ENCODE measurements at regions not wholly inside any gene's neighbourhood (a gene's known extent, or its start where the extent isn't known, plus 50 kb on each side); places are given as distances from the start of the nearest gene placed in this dataset.
"Not testable (repeated sequence)": the region's sequence is repeated elsewhere in the genome, so short reads cannot be mapped to it uniquely, and the experiment has no call there.

DNA sequence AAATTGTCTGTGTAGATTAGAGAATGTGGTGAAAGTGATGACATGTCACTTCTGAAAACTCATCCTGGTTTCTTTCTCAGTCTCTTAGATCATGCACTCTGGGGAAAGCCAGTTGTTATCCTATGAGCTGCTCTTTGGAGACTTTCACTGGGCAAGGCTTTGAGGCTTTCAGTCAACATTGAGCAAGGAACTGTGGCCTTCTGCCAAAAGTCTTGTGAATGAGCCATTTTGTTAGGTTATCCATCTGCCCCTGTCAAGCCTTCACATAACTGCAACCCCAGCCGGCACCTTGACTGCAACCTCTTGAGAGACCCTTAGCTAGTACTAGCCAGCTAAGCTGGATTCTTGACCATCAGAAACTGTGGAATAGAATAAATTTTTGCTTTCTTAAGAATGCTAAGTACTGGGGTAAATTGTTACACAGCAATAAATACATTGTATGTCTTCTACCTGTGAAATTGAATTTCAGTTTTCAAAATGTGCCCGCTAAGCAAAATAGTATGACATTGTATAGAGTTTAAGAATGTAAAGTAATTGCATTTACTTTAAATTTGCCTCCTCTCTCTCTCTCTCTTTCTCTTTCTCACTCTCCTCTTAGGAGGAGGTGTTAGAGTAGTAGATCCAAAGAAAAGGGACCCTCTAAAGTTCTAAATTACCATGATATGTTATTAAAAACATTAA lies 1273.0 kb downstream of the RAPGEF2 start:
- H3K4me1 ChIP-seq (ENCODE audit: control insufficient read depth, low read depth, low read length) = no peaks in the 10 kb centered on the region
- H3K9ac ChIP-seq (ENCODE audit: low read length) = no peak overlapping the region
- H3K27me3 ChIP-seq (ENCODE audit: control insufficient read depth, insufficient read depth, low read length) = no peaks in the 10 kb centered on the region
- no peak overlapping the region for H3K4me3 ChIP-seq (ENCODE audit: low read length)
- H3K27ac ChIP-seq (ENCODE audit: low read length) = no peak overlapping the region
- H3K36me3 ChIP-seq (ENCODE audit: control insufficient read depth, low read depth, low read length) = no peaks in the 10 kb centered on the region
- no peaks in the 10 kb centered on the region for H3K9me3 ChIP-seq (ENCODE audit: control insufficient read depth, low read depth, low read length)

DNA sequence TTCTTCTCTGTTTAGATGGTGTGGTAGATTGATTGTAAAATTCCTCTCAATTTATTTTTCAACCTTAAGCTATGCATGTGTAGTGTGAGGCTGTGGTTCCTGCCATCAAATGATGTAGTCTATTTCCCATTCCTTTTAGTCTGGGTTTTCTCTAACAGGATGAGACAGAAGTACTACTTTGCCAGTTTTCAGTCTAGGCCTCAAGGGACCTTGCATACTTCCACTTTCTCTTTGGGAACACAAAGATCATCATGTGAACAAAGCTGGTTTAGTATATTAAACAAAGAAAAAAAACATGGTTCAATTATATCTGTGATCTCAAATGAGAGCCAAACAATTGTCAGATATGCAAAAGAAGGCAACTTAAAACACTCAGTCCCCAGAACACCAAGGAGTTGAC lies 1284.0 kb downstream of the RAPGEF2 start:
- Histone ChIP-seq H3K27me3 (ENCODE audit: control insufficient read depth, insufficient read depth, low read length) (no peaks in the 10 kb centered on the region), H3K4me1 (ENCODE audit: control insufficient read depth, low read depth, low read length) (no peaks in the 10 kb centered on the region), H3K36me3 (ENCODE audit: control insufficient read depth, low read depth, low read length) (no peaks in the 10 kb centered on the region), H3K9ac (ENCODE audit: low read length) (no peak overlapping the region), H3K4me3 (ENCODE audit: low read length) (no peak overlapping the region), H3K27ac (ENCODE audit: low read length) (no peak overlapping the region), H3K9me3 (ENCODE audit: control insufficient read depth, low read depth, low read length) (peaks cover 8% of the 10 kb centered on the region)

DNA sequence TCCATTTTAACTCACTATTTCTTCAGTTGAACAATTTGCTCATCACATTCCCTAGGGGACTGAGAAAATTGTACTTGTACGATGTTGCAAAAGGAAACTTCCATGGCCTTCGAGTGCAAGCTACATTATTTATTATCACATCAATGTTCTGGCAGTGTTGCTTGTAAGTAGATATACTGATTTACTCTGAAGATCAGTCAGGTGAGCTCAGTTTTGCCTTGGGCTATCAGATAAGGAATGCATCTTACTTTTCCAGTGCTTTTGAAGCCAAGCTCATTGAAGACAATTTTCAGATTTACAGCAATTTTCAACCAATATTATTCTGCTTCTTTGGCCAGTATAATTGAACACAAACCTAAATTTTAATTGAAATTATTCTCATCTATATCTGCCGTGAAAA lies 1296.9 kb downstream of the RAPGEF2 start:
- Histone ChIP-seq H3K27ac (ENCODE audit: low read length) (no peak overlapping the region), H3K9me3 (ENCODE audit: control insufficient read depth, low read depth, low read length) (no peaks in the 10 kb centered on the region), H3K9ac (ENCODE audit: low read length) (no peak overlapping the region)

DNA sequence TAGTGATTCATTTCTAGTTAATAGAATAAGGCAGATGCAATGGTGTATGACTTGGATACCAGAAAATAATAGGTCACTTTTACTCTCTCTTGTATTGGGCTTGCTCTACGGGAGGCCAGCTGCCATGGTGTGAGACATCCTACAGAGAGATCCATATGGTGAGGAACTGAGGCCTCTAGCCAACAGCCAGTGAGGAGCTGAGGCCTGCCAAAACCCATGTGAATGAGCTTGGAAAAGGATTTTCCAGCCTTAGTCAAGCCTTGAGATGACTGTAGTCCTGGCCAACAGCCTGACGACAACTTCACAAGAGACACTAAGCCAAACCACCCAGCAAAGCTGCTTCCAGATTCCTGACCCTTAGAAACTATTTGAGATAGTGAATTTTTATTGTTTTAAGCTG lies 1300.2 kb downstream of the RAPGEF2 start:
- no peaks in the 10 kb centered on the region for H3K27me3 ChIP-seq (ENCODE audit: control insufficient read depth, insufficient read depth, low read length)
- no peaks in the 10 kb centered on the region for H3K36me3 ChIP-seq (ENCODE audit: control insufficient read depth, low read depth, low read length)
- H3K4me3 ChIP-seq (ENCODE audit: low read length) = no peak overlapping the region
- H3K4me1 ChIP-seq (ENCODE audit: control insufficient read depth, low read depth, low read length) = peaks cover 7% of the 10 kb centered on the region
- H3K9ac ChIP-seq (ENCODE audit: low read length) = no peak overlapping the region
- no peaks in the 10 kb centered on the region for H3K9me3 ChIP-seq (ENCODE audit: control insufficient read depth, low read depth, low read length)
- H3K27ac ChIP-seq (ENCODE audit: low read length) = no peak overlapping the region

More for the DNA sequence above, 1296.9 kb downstream of the RAPGEF2 start:
- H3K4me3 ChIP-seq (ENCODE audit: low read length) = no peak overlapping the region
- H3K4me1 ChIP-seq (ENCODE audit: control insufficient read depth, low read depth, low read length) = no peaks in the 10 kb centered on the region
- H3K36me3 ChIP-seq (ENCODE audit: control insufficient read depth, low read depth, low read length) = no peaks in the 10 kb centered on the region
- H3K27me3 ChIP-seq (ENCODE audit: control insufficient read depth, insufficient read depth, low read length) = no peaks in the 10 kb centered on the region

DNA sequence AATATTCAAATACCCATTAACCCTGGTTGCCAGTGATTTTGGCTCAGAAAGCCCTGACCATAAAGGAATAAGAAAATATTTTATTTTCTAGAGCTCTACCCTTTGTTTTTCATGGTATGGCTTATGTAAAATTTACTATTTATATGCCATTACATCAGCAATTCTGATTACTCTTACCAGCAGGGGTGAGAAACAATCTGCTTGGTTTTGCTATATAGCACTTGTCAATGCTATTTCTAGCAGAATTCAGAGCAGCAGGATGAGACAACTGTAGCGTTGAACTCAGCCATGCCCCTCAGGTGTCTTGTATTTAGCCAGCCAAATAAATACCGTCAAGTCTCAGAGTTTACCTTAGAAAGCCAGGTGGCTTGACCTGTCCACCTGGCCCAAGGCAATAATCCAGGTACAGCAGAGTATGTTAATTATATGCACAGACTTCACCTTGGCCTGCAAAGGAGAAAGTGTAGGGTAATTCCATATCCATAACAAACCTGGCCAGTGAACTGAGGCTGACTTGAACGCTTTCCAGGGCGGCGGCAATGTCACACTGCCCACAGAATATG lies 1303.5 kb downstream of the RAPGEF2 start:
- no peaks in the 10 kb centered on the region for H3K36me3 ChIP-seq (ENCODE audit: control insufficient read depth, low read depth, low read length)
- H3K27me3 ChIP-seq (ENCODE audit: control insufficient read depth, insufficient read depth, low read length) = no peaks in the 10 kb centered on the region
- no peaks in the 10 kb centered on the region for H3K9me3 ChIP-seq (ENCODE audit: control insufficient read depth, low read depth, low read length)
- H3K27ac ChIP-seq (ENCODE audit: low read length) = no peak overlapping the region
- peaks cover 7% of the 10 kb centered on the region for H3K4me1 ChIP-seq (ENCODE audit: control insufficient read depth, low read depth, low read length)
- no peak overlapping the region for H3K9ac ChIP-seq (ENCODE audit: low read length)
- H3K4me3 ChIP-seq (ENCODE audit: low read length) = no peak overlapping the region

DNA sequence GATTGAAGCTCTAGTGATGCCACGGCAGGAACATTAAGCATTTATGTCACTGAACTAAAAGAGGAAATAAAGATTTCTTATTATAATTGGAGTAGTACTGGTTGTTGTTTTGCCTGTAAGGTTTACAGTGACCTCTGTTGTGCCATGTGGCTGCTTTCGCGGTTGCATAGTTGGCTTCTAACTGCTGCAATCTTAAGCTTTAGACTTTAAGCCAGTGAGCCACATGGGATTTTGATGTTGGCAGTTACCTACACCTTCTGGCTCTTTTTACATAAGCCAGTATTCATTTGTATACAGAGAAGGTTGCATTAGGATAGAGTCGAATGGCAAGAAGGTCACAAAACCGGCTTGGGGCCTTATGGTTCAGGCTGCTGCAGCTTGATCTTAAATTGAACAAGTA lies 1311.6 kb downstream of the RAPGEF2 start:
- H3K9me3 ChIP-seq (ENCODE audit: control insufficient read depth, low read depth, low read length) = no peaks in the 10 kb centered on the region
- no peaks in the 10 kb centered on the region for H3K27me3 ChIP-seq (ENCODE audit: control insufficient read depth, insufficient read depth, low read length)
- H3K36me3 ChIP-seq (ENCODE audit: control insufficient read depth, low read depth, low read length) = no peaks in the 10 kb centered on the region

DNA sequence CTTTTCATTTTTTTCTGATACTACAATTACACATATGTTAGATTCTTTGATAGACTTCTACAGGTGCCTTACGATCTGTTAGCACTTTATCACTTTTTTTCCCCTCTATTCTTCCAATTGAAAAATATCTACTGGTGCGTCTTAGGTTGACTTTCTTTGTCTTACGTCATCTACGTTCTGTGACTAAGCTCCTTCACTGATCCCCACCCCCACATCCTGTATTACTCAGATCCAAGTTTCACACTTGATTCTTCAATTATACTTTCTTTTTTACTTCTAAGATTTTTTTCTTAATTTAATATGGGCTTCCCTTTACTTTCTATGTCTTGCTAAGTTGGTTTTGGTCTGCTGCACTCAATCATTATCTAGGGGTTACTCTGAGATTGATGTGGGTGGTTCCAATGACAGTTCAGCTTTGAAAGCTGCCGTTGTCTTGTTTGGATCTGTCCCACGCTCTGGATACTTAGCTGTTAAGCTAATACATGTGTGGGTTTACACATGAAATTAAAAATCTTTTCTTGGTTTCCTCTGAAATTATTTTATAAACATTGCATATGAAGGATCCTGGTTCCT lies 1321.1 kb downstream of the RAPGEF2 start:
- H3K27ac ChIP-seq (ENCODE audit: low read length) = no peak overlapping the region
- no peak overlapping the region for H3K9ac ChIP-seq (ENCODE audit: low read length)
- no peaks in the 10 kb centered on the region for H3K9me3 ChIP-seq (ENCODE audit: control insufficient read depth, low read depth, low read length)

More for the DNA sequence above, 1311.6 kb downstream of the RAPGEF2 start:
- H3K4me3 ChIP-seq (ENCODE audit: low read length) = no peak overlapping the region
- H3K9ac ChIP-seq (ENCODE audit: low read length) = no peak overlapping the region
- H3K4me1 ChIP-seq (ENCODE audit: control insufficient read depth, low read depth, low read length) = no peaks in the 10 kb centered on the region
- H3K27ac ChIP-seq (ENCODE audit: low read length) = no peak overlapping the region

DNA sequence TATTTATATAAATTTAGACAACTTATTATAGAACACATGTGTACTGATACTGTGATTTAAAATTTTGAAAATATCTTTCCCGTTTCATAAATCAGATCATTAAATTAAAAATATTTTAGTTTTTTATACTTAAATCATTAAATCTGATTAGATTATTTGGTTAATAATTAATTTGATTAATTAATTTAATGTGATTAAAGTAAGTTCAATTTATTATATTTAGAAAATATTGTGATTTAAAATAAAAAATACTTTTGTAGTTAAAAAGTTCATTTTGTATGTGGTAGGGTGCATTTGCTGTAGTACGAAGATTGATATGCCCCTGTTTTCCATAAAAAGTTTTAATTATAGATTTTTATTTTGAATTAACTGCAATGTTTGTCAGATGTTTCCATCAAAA lies 1323.4 kb downstream of the RAPGEF2 start:
- Histone ChIP-seq H3K9ac (ENCODE audit: low read length) (no peak overlapping the region), H3K9me3 (ENCODE audit: control insufficient read depth, low read depth, low read length) (no peaks in the 10 kb centered on the region), H3K4me3 (ENCODE audit: low read length) (no peak overlapping the region), H3K4me1 (ENCODE audit: control insufficient read depth, low read depth, low read length) (no peaks in the 10 kb centered on the region), H3K27me3 (ENCODE audit: control insufficient read depth, insufficient read depth, low read length) (no peaks in the 10 kb centered on the region), H3K27ac (ENCODE audit: low read length) (no peak overlapping the region), H3K36me3 (ENCODE audit: control insufficient read depth, low read depth, low read length) (no peaks in the 10 kb centered on the region)

More for the DNA sequence above, 1321.1 kb downstream of the RAPGEF2 start:
- Histone ChIP-seq H3K27me3 (ENCODE audit: control insufficient read depth, insufficient read depth, low read length) (no peaks in the 10 kb centered on the region), H3K36me3 (ENCODE audit: control insufficient read depth, low read depth, low read length) (no peaks in the 10 kb centered on the region), H3K4me1 (ENCODE audit: control insufficient read depth, low read depth, low read length) (no peaks in the 10 kb centered on the region), H3K4me3 (ENCODE audit: low read length) (no peak overlapping the region)

DNA sequence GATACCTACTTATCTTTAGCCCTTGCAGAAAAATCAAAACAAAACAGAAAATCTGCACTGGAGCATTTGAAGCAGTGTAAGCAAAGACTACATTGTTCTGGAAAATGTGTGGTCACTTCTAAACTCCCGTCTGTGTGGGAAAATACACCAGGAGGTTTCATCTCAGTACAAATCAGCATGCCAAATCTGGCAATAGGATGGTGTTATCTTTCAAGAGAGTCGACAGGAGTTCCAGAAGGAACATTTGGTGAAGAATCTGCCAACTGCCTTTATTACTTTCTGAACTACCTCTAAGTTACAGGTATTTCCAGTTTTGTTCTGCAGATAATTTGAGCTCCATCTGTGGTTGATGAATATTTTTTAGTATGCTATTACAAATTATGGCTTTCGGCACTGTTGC lies 1348.0 kb downstream of the RAPGEF2 start:
- H3K4me1 ChIP-seq (ENCODE audit: control insufficient read depth, low read depth, low read length) = no peaks in the 10 kb centered on the region
- H3K36me3 ChIP-seq (ENCODE audit: control insufficient read depth, low read depth, low read length) = no peaks in the 10 kb centered on the region
- no peaks in the 10 kb centered on the region for H3K9me3 ChIP-seq (ENCODE audit: control insufficient read depth, low read depth, low read length)
- no peak overlapping the region for H3K9ac ChIP-seq (ENCODE audit: low read length)
- H3K27me3 ChIP-seq (ENCODE audit: control insufficient read depth, insufficient read depth, low read length) = no peaks in the 10 kb centered on the region
- no peak overlapping the region for H3K4me3 ChIP-seq (ENCODE audit: low read length)
- no peak overlapping the region for H3K27ac ChIP-seq (ENCODE audit: low read length)

DNA sequence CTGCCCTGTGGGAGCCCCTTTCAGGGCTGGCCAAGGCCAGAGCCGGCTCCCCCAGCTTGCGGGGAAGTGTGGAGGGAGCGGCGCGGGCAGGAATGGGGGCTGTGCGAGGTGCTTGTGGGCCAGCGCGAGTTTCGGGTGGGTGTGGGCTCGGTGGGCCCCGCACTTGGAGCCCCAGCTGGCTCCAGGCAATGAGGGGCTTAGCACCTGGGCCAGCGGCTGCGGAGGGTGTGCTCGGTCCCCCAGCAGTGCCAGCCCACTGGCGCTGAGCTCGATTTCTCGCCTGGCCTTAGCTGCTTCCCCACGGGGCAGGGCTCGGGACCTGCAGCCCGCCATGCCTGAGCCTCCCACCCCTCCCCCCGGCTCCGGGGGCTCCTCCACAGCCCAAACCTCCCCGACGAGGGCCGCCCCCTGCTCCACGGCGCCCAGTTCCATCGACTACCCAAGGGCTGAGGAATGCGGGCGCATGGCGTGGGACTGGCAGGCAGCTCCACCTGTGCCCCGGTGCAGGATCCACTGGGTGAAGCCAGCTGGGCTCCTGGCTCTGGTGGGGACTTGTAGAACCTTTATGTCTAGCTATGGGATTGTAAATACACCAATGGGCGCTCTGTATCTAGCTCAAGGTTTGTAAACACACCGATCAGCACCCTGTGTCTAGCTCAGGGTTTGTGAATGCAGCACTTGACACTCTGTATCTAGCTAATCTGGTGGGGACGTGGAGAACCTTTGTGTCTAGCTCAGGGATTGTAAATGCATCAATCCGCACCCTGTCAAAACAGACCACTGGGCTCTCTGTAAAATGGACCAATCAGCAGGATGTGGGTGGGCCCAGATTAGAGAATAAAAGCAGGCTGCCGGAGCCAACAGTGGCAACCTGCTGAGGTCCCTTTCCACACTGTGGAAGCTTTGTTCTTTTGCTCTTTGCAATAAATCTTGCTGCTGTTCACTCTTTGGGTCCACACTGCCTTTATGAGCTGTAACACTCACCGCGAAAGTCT lies 1379.1 kb downstream of the RAPGEF2 start:
- not testable (repeated sequence) for H3K9ac ChIP-seq (ENCODE audit: low read length); H3K4me3 ChIP-seq (ENCODE audit: low read length); H3K4me1 ChIP-seq (ENCODE audit: control insufficient read depth, low read depth, low read length); H3K9me3 ChIP-seq (ENCODE audit: control insufficient read depth, low read depth, low read length); H3K27me3 ChIP-seq (ENCODE audit: control insufficient read depth, insufficient read depth, low read length); H3K27ac ChIP-seq (ENCODE audit: low read length); H3K36me3 ChIP-seq (ENCODE audit: control insufficient read depth, low read depth, low read length)

DNA sequence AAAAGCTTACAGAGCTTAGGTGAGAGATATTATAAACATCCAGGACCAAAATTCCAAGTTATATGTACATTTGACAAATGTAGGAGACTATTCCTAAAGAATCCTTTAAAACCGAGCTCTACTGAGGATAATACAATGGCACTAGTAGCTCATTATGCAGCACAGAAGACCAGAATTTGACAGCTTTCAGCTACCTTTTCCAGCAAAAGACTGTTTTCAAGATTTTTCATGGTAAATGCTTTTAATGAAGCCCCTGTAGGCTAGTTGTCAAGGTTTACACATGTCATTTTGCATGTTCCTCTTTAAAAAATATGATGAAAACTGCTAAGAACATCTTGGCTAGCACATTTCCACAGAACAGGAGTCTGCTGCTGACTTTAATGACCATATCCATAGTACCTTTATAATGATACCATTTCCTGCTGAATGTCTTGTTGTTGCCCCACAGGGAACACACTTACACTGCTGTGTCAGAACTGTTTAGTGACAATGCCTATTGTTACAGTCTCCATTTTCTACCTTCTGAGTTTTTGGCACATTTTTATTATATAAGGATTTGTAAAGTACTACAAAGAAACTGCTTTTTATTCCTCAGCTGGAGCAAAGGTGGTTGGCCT lies 1382.3 kb downstream of the RAPGEF2 start:
- no peaks in the 10 kb centered on the region for H3K36me3 ChIP-seq (ENCODE audit: control insufficient read depth, low read depth, low read length)
- no peaks in the 10 kb centered on the region for H3K4me1 ChIP-seq (ENCODE audit: control insufficient read depth, low read depth, low read length)
- peaks cover 4% of the 10 kb centered on the region for H3K9me3 ChIP-seq (ENCODE audit: control insufficient read depth, low read depth, low read length)
- no peak overlapping the region for H3K4me3 ChIP-seq (ENCODE audit: low read length)
- no peak overlapping the region for H3K9ac ChIP-seq (ENCODE audit: low read length)
- H3K27ac ChIP-seq (ENCODE audit: low read length) = no peak overlapping the region
- no peaks in the 10 kb centered on the region for H3K27me3 ChIP-seq (ENCODE audit: control insufficient read depth, insufficient read depth, low read length)

All from iPS-18a (cell line).